Stomach (tissue), 4 donors: ENCODE measurements at regions not wholly inside any gene's neighbourhood (a gene's known extent, or its start where the extent isn't known, plus 50 kb on each side); places are given as distances from the start of the nearest gene placed in this dataset.

Source experiments
- POLR2A ChIP-seq, 4 donors: fragments of 450-650 bp; IDR thresholded peaks; one replicate each; pipeline ENCODE4 v1.6.1; 2016; ENCODE audit warnings: antibody characterized with exemption in 4 of 4, control low read depth in 2 of 4, mild to moderate bottlenecking in 1 of 4, moderate library complexity in 1 of 4
- POLR2AphosphoS5 ChIP-seq, 3 donors: sonication (generic); formaldehyde crosslinking; IDR thresholded peaks; one replicate each; pipeline ENCODE4 v1.6.1; 2016; ENCODE audit warnings: antibody characterized with exemption in 3 of 3
- TF ChIP-seq, protein P1 (sequence below), 7 experiments: fragments of 450-650 bp in 4 of 7; fragments of 200-600 bp in 3 of 7; sonication (generic) in 3 of 7; IDR thresholded peaks; one replicate each; pipeline ENCODE4 v1.5.1; 2016 to 2019; ENCODE audit warnings: antibody characterized with exemption in 7 of 7, control low read depth in 2 of 7, mild to moderate bottlenecking in 1 of 7

DNA sequence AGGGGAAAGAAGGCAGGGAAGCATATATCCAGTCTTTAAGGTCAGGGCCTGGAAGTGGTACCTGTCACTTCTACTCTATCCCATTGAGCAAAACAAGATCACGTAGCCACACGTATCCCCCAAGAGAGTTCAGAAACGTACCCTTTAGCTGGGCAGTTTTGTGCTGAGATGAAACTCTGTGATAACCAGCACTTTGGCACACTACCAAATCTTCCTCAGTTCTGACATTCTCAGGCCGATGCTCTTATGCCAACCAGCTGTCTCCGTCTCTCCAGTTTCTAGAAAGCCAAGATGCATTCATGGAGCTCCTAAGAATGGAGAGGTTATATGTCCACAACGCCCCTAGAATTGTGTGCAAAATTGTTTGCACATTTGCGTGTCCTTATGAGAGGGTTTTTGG is 176.6 kb upstream of the MSX2 start:
- TF ChIP-seq POLR2AphosphoS5 (IDR thresholded peaks at IDR 0.05) (no peak), POLR2A (IDR thresholded peaks at IDR 0.05) (no peak)
- TF ChIP-seq, protein P1, sequence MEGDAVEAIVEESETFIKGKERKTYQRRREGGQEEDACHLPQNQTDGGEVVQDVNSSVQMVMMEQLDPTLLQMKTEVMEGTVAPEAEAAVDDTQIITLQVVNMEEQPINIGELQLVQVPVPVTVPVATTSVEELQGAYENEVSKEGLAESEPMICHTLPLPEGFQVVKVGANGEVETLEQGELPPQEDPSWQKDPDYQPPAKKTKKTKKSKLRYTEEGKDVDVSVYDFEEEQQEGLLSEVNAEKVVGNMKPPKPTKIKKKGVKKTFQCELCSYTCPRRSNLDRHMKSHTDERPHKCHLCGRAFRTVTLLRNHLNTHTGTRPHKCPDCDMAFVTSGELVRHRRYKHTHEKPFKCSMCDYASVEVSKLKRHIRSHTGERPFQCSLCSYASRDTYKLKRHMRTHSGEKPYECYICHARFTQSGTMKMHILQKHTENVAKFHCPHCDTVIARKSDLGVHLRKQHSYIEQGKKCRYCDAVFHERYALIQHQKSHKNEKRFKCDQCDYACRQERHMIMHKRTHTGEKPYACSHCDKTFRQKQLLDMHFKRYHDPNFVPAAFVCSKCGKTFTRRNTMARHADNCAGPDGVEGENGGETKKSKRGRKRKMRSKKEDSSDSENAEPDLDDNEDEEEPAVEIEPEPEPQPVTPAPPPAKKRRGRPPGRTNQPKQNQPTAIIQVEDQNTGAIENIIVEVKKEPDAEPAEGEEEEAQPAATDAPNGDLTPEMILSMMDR (IDR thresholded peaks at IDR 0.05), result no peak
